IPS-18a (cell line): ENCODE measurements at regions not wholly inside any gene's neighbourhood (a gene's known extent, or its start where the extent isn't known, plus 50 kb on each side); places are given as distances from the start of the nearest gene placed in this dataset.

ENCODE experiments used
- H3K27ac ChIP-seq: one replicate; pipeline ENCODE4 v1.5.1; 2013; ENCODE audit warnings: low read length
- H3K27me3 ChIP-seq: one replicate; pipeline ENCODE4 v1.6.1; 2013; ENCODE audit warnings: mild to moderate bottlenecking, low read length; ENCODE audit not compliant: control insufficient read depth, insufficient read depth
- H3K36me3 ChIP-seq: one replicate; pipeline ENCODE4 v1.6.1; 2013; ENCODE audit warnings: low read depth, low read length; ENCODE audit not compliant: control insufficient read depth
- H3K4me1 ChIP-seq: one replicate; pipeline ENCODE4 v1.6.1; 2013; ENCODE audit warnings: low read depth, low read length; ENCODE audit not compliant: control insufficient read depth
- H3K4me3 ChIP-seq: one replicate; pipeline ENCODE4 v1.5.1; 2013; ENCODE audit warnings: low read length
- H3K9ac ChIP-seq: one replicate; pipeline ENCODE4 v1.6.1; 2013; ENCODE audit warnings: mild to moderate bottlenecking, low read length, moderate library complexity
- H3K9me3 ChIP-seq: one replicate; pipeline ENCODE4 v1.6.1; 2013; ENCODE audit warnings: low read depth, low read length; ENCODE audit not compliant: control insufficient read depth

- H3K4me1 ChIP-seq, result peaks cover 8% of the 10 kb centered on the region
- H3K4me3 ChIP-seq, result no peak overlapping the region
- H3K27me3 ChIP-seq, result peaks cover 7% of the 10 kb centered on the region
- H3K9me3 ChIP-seq, result no peaks in the 10 kb centered on the region
- no peak overlapping the region for H3K27ac ChIP-seq
- H3K9ac ChIP-seq, result no peak overlapping the region
- H3K36me3 ChIP-seq, result no peaks in the 10 kb centered on the region
These were observed 104.8 kb upstream of the SLC45A1 start for GRCh38 chr1:8213136-8213535.

- Histone ChIP-seq H3K4me1 (peaks cover 8% of the 10 kb centered on the region), H3K9me3 (no peaks in the 10 kb centered on the region), H3K4me3 (no peak overlapping the region), H3K27me3 (peaks cover 1% of the 10 kb centered on the region), H3K9ac (no peak overlapping the region), H3K27ac (no peak overlapping the region), H3K36me3 (no peaks in the 10 kb centered on the region)
These were observed 105.3 kb upstream of the SLC45A1 start for GRCh38 chr1:8212580-8213031.

- Histone ChIP-seq H3K9me3 (no peaks in the 10 kb centered on the region), H3K36me3 (no peaks in the 10 kb centered on the region), H3K27me3 (no peaks in the 10 kb centered on the region), H3K9ac (no peak overlapping the region), H3K4me3 (no peak overlapping the region), H3K27ac (no peak overlapping the region), H3K4me1 (peaks cover 8% of the 10 kb centered on the region)
These were observed 105.9 kb upstream of the SLC45A1 start for GRCh38 chr1:8211883-8212579.

- no peak overlapping the region for H3K27ac ChIP-seq
- no peaks in the 10 kb centered on the region for H3K27me3 ChIP-seq
- H3K4me3 ChIP-seq, result no peak overlapping the region
- H3K4me1 ChIP-seq, result peaks cover 4% of the 10 kb centered on the region
- H3K9me3 ChIP-seq, result no peaks in the 10 kb centered on the region
- H3K9ac ChIP-seq, result no peak overlapping the region
- H3K36me3 ChIP-seq, result no peaks in the 10 kb centered on the region
These were observed 106.5 kb upstream of the SLC45A1 start for GRCh38 chr1:8211251-8211882.

GRCh38 chr1:8207202-8207601, 110.7 kb upstream of the SLC45A1 start:
- H3K27ac ChIP-seq, result no peak overlapping the region

GRCh38 chr1:8206391-8206790, 111.5 kb upstream of the SLC45A1 start:
- Histone ChIP-seq H3K4me1 (peaks cover 13% of the 10 kb centered on the region), H3K4me3 (no peak overlapping the region), H3K36me3 (no peaks in the 10 kb centered on the region), H3K27me3 (no peaks in the 10 kb centered on the region), H3K9me3 (no peaks in the 10 kb centered on the region), H3K27ac (no peak overlapping the region), H3K9ac (no peak overlapping the region)

More at GRCh38 chr1:8207202-8207601, 110.7 kb upstream of the SLC45A1 start:
- Histone ChIP-seq H3K36me3 (no peaks in the 10 kb centered on the region), H3K4me3 (no peak overlapping the region), H3K9me3 (no peaks in the 10 kb centered on the region), H3K4me1 (peaks cover 5% of the 10 kb centered on the region), H3K27me3 (no peaks in the 10 kb centered on the region), H3K9ac (no peak overlapping the region)

- Histone ChIP-seq H3K9ac (no peak overlapping the region), H3K27ac (no peak overlapping the region)
These were observed 112.1 kb upstream of the SLC45A1 start for GRCh38 chr1:8205771-8206170.

GRCh38 chr1:8204826-8205225, 113.1 kb upstream of the SLC45A1 start:
- H3K9me3 ChIP-seq, result no peaks in the 10 kb centered on the region
- H3K36me3 ChIP-seq, result no peaks in the 10 kb centered on the region
- H3K27ac ChIP-seq, result no peak overlapping the region
- H3K4me1 ChIP-seq, result peaks cover 16% of the 10 kb centered on the region
- no peak overlapping the region for H3K9ac ChIP-seq
- H3K4me3 ChIP-seq, result no peak overlapping the region
- H3K27me3 ChIP-seq, result no peaks in the 10 kb centered on the region

More at GRCh38 chr1:8205771-8206170, 112.1 kb upstream of the SLC45A1 start:
- Histone ChIP-seq H3K4me1 (peaks cover 16% of the 10 kb centered on the region), H3K9me3 (no peaks in the 10 kb centered on the region), H3K4me3 (no peak overlapping the region), H3K27me3 (no peaks in the 10 kb centered on the region), H3K36me3 (no peaks in the 10 kb centered on the region)

GRCh38 chr1:8203551-8203950, 114.4 kb upstream of the SLC45A1 start:
- H3K27ac ChIP-seq, result no peak overlapping the region
- peaks cover 16% of the 10 kb centered on the region for H3K4me1 ChIP-seq
- no peak overlapping the region for H3K9ac ChIP-seq
- H3K36me3 ChIP-seq, result no peaks in the 10 kb centered on the region
- H3K27me3 ChIP-seq, result no peaks in the 10 kb centered on the region
- H3K4me3 ChIP-seq, result no peak overlapping the region
- no peaks in the 10 kb centered on the region for H3K9me3 ChIP-seq

- no peak overlapping the region for H3K27ac ChIP-seq
- H3K9me3 ChIP-seq, result no peaks in the 10 kb centered on the region
- H3K27me3 ChIP-seq, result no peaks in the 10 kb centered on the region
- H3K4me3 ChIP-seq, result no peak overlapping the region
- H3K9ac ChIP-seq, result no peak overlapping the region
- H3K36me3 ChIP-seq, result no peaks in the 10 kb centered on the region
- H3K4me1 ChIP-seq, result peaks cover 16% of the 10 kb centered on the region
These were observed 114.9 kb upstream of the SLC45A1 start for GRCh38 chr1:8203056-8203455.

GRCh38 chr1:8202182-8202905, 115.6 kb upstream of the SLC45A1 start:
- Histone ChIP-seq H3K4me1 (peaks cover 16% of the 10 kb centered on the region), H3K36me3 (no peaks in the 10 kb centered on the region), H3K9me3 (no peaks in the 10 kb centered on the region), H3K9ac (no peak overlapping the region), H3K4me3 (no peak overlapping the region), H3K27me3 (no peaks in the 10 kb centered on the region), H3K27ac (no peak overlapping the region)
